Amniotic stem cell (primary cell): ENCODE measurements at regions not wholly inside any gene's neighbourhood (a gene's known extent, or its start where the extent isn't known, plus 50 kb on each side); places are given as distances from the start of the nearest gene placed in this dataset.
"Not testable (repeated sequence)": the region's sequence is repeated elsewhere in the genome, so short reads cannot be mapped to it uniquely, and the experiment has no call there.

Experiments
- DNase-seq: peaks from one replicate; lab custom pipeline; 2025; lab: John Stamatoyannopoulos, UW

DNA sequence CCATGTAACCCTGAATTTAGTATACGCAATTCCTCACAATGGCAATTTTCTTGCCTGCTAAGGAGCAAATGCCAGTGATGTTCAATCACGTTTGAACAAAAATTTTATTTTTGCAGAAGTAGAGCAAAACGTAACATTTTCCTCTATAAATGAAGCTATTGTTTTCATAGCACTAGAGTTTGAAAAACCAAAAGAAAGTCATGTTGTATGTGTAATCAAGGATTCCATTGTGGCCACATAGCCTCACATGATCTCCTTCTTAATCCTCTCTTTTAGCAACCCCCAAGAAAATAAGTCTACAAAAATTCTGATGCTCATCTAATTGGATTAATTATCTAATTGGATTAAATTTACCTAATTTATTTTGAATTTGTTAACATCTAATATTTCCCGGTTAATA is 1217.4 kb upstream of the FLRT2 start:
- DNase-seq = no peak

DNA sequence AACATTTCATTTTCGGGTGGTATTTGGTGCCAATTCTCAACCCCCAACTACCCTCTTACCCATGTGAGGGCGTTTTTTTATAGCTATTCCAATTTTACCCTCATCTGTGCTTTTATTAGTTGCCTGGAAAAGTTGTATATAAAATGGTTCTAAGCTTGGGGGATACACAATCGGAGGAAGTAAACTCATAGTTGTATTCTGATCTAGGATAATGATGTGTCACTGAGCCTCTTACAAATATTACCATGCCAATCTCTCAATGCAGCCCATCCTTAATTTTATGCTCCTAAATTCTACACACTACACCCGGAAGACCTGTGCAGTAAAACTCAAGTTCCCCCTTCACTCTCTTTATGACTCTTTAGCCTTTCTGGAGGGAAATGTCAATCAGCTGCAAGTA is 1206.5 kb upstream of the FLRT2 start:
- no peak for DNase-seq

DNA sequence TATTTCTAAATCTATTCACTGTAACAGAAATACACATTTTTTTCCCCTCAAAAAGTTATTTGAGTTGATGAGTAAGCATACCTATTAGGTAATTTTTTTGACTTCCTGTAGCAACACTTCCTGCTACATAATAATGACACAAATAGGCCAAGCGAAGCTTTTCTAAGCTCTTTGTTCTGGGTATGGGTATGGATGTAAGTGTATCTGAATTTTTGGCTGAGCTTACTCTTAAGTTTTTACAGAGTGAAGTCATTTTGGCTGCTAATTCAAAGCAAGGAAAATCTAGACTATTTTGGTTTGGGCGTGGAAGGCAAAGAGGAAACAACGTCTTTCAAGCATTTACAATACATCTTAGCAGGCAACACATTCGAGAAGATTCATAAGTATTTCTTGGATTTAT is 1206.0 kb upstream of the FLRT2 start:
- DNase-seq = no peak

DNA sequence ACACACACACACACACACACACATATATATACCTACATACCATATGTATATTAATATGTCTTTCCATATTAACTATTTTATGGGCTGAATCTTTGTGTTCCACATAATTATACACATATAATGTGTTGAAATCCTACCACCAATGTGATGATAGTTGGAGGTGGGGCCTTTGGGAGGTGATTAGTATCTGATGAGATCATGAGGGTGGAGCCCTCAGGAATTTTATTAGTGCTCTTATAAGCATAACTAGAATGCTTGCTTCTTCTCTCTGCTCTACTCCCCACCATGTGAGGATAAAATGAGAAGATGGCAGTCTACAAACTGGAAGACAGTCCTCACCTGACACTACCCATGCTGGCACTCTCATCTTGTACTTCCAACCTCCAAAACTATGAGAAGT is 1193.5 kb upstream of the FLRT2 start:
- no peak for DNase-seq

DNA sequence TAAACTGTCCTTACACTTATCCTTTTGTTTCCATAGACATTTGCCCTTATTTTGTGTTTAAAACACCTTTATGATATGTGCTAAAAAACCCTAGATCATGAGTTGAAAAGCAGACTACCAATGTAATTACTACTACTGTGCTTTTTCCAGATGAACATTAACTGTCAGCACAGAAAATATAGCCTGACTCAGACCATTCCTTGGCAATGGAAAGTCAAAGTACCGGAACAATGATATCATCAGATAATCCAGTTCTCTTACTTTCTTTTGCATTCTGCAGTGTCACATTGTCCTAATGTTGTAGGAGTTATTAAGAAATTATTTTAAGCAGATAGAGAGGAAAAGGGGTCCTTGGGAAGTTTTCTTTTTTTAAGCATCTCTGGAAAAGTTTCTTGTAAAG is 1189.0 kb upstream of the FLRT2 start:
- DNase-seq = peak; percentile 13

DNA sequence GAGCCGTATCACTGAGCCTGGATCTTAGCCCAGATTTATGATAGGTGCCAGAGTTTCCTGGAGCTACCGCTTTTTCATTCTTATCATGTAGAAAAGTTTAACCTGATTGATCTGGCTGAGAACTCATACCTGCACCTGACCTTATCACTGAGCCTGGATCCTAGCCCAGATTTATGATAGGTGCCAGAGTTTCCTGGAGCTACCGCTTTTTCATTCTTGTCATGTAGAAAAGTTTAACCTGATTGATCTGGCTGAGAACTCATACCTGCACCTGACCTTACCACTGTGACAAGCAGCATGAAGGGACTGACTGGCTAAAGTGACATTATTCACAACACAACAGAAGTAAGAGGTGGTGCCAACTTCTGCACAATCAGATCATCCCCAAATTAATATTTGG is 1188.1 kb upstream of the FLRT2 start:
- DNase-seq = not testable (repeated sequence)

DNA sequence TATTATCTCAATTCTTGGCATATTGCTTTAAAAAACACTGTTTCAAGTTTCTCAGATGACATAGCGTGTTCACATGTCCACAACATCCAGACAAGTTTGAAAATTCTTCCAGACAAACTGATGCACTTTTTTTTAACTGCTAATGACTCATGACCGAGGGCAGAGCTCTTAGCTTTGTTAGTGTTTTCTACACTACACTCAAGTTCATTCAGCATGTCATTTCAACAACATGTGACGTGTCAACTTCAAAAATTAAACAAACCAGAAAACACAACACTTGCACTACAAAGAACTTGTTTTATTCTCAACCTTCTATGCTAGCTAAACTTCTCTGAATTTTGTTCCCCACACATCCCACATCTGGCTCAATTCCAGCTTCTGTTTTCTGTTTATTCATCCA is 1186.3 kb upstream of the FLRT2 start:
- DNase-seq = no peak

DNA sequence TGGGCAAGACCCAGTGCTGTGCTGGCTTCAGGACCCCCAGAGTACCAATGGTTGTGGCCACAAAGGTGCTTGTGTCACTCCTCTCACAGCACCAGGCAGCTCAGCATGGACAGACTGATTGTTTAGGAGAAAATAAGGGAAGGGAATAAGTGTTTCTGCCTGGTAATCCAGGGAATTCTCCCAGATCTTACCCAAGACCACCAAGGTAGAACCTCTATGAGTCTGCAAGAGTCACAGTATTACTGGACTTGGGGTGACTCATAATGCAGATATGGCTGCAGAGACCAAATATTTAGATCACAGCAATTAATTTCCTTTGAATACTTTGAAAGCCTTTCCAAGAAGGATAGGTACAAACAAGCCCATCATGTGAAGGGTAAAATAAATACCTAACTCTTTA is 1178.3 kb upstream of the FLRT2 start:
- no peak for DNase-seq

DNA sequence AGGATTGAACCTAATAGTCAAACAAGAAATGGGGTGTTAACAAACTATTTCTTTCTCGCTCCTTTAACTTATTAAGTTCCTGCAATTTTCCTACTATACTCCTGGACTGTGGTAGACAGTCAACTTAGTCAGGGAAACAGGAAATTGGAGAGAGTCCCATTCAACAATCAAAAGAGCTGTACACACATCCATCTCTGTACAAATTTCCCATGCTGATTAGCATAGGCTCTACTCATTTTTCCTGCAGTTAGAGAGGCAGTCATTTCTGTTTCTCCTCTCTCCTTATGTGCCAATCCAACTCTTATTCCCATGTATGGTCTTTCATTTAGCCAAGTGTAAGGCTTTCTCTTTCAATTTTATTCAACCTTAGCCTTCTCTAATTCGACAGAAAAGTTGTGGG is 1168.5 kb upstream of the FLRT2 start:
- no peak for DNase-seq

DNA sequence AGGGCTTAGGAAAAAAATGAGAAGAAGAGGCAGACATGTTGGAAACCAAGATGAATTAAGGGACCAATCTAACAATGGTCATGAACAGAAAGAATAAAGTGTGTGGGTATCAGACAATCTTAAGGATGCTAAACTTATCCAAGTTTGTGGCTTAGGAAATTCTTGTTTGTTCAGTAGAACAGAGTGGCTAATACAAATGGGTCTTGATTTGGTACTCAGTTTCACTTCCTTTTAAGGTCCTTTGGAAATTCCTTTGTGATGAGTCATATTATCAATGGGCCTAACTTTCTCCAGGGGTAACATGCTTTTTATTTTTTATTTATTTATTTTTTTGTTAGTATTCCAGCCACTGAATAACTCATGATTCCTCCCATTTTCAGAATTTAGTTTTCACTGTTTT is 1154.7 kb upstream of the FLRT2 start:
- no peak for DNase-seq

DNA sequence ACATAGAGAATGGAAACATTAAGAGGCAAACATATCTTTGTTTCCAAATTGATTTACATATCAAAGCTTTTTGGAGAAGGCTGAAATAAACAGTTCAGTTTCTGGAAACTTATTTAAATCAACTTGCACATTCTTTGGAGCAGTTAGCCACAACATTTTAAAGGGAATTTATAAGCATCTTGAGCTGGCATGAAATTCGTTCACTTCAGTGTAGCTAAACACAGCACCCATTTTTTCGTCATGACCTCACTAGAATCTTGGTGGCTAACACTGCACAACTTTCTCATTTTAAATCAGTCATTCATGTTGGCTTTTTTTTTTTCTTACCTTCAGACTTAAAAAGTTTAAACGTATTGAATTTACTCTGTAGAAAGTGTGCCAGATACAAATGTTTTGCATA is 1139.9 kb upstream of the FLRT2 start:
- no peak for DNase-seq

DNA sequence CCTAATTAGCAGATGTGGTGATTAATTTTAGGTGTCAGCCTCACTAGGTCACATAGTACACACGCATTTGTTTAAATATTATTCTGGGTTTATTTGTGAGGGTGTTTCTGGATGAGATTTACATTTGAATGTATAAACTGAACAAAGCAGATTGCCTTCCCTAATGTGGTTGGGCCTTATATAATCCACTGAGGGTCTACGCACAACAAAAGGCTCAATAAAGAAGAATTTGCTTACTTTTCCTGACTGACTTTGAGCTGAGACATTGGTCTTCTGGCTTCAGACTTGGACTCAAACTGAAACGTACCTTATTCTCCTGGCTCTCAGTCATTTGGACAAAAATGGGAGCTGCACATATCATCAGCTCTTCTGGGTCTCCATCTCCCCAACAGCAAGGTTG is 1132.3 kb upstream of the FLRT2 start:
- no peak for DNase-seq

DNA sequence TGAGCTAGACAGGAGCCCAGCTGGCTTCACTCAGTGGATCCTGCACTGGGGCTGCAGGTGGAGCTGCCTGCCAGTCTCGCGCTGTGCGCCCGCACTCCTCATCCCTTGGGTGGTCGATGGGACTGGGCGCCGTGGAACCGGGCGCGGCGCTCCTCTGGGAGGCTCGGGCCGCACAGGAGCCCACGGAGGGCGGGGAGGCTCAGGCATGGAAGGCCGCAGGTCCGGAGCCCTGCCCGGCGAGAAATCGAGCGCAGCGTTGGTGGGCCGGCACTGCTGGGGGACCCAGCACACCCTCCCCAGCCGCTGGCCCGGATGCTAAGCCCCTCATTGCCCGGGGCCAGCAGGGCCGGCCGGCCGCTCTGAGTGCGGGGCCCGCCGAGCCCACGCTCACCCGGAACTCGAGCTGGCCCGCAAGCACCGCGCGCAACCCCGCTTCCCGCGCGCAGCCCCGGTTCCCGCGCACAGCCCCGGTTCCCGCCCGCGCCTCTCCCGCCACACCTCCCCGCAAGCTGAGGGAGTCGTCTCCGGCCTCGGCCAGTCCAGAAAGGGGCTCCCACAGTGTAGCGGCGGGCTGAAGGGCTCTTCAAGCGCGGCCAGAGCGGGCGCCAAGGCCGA is 1130.5 kb upstream of the FLRT2 start:
- DNase-seq = no peak

DNA sequence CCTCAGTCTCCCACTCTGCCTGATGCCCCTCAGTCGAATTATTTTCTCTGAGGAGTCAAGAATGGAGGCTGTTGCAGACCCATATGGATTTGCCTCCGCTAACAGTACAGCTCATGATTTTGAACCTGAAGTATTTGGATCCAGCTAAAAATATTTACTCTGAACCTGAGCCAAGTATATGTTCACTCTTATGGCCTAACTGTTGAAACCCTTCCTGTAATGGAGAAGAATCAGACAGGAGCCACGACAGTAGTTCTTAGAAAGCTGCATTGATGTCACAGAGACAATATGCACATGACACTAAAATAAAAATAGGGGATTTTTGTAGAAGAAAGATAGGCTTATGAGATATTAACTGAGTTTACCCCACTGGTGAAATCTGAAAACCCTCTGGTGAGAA is 1128.3 kb upstream of the FLRT2 start:
- DNase-seq = no peak

DNA sequence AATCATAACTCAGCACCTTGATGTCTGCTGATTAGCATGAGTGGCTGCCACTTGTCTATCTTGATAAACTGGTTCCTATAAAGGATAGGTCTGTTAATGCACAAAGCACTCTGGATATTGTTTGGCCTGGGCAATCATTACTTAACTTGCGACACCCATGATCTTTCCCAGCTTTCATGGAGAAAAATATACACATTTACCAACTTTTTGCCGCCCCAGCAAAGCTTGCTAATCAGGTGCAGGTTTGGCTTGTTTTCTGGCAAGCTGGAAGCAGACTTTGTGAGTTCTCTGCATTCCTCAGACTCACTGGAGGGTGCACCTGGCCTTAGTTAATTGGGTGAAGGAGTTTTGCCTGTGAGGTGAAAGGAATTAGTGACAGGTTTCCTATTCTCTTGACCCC is 1126.4 kb upstream of the FLRT2 start:
- no peak for DNase-seq

DNA sequence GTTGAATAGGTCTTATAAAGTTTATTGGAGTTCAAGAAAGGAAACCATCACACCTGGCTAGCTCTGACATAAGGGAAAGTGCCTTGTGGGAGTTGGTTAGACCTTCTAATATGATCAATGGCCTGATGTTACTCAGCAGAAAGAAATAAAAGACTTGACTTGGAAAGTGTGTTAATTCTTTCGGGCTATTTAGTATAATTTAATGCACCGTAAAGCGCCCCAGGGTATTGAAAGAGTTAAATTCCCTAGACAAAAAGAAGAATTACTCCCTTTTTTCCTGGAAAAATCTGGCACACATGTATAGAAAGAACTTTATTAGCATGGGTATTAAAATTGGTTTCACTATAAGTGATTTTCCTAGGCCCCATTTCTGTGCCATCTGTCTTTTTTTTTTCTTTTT is 1125.7 kb upstream of the FLRT2 start:
- no peak for DNase-seq

DNA sequence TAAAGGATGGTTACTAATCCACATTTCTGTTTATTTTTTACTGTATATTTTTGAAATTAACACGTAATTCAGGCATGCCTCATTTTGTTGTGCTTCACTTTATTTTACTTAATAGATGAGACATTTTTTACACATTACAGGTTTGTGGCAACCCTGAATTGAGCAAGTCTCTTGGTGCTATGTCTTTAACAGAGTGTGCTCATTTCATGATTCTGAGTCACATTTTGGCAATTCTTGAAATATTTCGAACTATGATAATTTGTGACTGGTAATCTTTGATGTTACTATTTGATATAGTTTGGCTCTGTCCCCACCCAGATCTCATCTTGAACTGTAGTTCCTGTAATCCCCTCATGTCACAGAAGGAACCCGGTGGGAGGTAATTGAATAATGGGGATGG is 1120.5 kb upstream of the FLRT2 start:
- no peak for DNase-seq

DNA sequence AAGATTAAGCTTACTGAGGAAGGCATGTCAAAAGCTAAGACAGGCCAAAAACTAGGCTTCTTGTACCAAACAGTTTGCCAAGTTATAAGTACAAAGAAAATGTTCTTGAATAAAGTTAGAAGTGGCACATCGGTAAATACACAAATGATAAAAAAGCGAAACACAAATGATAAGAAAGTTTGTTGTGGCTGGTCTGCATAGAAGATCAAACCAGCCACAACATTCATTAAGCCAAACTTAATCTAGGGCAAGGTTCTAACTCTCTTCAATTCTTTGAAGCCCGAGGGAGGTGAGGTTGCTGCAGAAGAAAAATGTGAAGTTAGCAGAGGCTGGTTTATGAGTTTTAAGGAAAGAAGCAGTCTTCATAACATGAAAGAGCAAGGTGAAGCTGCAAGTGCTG is 1119.6 kb upstream of the FLRT2 start:
- DNase-seq = no peak

DNA sequence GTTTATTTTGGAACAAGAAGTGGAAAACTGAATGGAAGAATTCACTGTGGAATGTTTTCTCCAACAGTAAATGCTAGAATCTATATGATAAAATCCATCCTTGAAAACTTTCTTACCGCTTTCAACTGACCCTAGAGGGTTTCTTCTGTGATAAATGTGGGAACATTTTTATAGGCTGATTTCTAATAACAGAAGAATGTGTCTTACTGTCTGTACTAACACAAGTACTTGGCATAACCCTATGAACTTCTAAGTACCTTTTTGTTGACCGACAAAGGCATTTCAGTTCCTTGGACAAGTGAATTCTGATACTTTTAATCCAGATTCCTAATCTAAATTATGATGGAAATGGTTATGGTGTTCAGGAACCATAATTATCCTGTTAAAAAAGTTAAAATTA is 1109.7 kb upstream of the FLRT2 start:
- DNase-seq = no peak

DNA sequence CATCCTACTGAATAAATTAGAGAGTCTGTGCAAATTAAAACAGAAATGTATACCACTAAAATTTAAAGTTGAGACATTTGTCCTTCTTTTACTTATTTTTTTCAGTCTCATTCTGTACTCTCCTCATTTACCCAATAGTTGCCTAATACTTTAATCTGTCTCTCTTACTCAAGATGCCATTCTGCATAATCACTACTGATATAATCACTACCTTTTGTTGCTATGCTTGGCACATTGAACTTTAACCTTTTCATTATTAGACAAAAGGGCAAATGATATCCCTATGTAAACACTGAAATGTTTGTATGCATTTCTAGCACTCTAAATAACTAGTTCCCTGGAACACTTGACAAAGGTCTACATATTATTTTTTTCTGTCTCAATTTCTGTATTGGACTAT is 1108.3 kb upstream of the FLRT2 start:
- no peak for DNase-seq

DNA sequence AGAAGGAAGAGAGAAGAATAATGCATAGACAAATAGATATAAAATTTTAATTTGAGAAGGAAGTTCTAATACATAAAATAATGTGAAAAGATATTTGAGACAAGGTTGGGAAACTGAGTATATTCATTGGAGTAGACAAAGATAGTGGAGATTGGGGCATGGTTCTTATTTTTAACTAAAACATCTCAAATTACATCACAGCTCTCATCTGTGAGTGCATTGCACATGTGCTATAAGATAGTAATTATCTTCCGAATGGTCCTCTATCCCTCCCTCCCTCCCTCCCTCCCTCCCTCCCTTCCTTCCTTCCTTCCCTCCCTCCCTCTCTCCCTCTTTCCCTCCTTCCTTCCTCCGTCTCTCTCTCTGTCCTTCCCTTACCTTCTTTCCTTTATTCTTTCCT is 1104.0 kb upstream of the FLRT2 start:
- no peak for DNase-seq

DNA sequence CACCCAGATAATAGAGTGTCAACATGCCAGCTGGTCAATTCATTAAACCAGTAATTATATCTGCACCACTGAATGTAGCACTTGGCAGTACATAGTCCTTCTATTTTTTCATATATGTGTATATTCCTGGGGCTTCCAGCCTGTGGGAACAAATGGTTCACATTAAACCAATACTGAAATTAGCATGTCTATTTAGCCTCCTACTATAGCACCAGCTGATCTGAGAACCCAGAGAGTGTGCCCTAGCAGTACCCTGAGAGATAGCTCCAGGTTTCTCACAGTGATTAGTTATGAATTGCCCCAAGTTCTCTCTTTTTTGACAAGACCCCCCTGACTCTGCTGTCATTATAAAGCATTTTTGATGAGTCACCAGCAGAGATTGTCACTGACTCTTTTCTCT is 1097.3 kb upstream of the FLRT2 start:
- no peak for DNase-seq

DNA sequence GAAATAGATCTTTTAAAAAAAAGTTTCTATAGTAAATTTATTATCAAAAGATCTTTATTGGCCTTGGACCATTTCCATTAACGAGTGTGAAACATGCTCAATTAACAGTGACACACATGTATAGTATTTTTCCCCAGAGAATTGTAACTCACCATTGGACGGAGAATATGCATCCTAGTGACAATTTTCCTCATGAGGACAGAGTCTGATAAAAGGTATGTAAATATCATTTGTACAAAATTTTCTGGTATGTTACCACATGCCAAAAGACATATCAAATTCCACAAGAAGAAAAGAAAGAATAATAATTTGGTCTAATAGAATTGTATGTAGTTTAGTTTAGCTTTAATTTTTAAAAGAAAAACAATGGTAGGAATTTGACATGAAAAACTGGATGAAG is 1096.0 kb upstream of the FLRT2 start:
- DNase-seq = no peak

DNA sequence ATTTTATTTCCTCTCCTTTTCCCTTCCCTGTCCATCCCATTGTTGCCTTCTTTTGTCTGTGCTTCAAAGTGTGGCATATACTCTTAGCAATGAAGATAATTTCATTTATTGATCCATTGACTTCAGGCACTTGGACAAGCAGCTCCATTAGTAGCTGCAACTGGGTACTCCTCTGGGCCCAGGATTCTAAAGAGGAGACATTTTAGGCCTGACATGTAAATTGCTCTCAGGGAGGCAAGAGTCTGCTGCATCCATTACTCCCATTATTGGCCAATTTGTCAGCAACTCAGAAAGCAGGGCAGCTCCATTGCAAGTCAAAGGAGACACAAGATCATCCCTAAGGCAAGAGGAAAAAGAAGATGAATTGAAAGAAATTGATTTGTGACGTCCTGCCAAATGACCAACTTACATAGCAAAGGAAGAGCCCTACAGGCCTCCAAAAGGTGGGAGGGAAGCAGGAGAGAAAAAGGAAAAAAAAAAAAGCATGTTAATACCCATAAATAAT is 1094.1 kb upstream of the FLRT2 start:
- no peak for DNase-seq

DNA sequence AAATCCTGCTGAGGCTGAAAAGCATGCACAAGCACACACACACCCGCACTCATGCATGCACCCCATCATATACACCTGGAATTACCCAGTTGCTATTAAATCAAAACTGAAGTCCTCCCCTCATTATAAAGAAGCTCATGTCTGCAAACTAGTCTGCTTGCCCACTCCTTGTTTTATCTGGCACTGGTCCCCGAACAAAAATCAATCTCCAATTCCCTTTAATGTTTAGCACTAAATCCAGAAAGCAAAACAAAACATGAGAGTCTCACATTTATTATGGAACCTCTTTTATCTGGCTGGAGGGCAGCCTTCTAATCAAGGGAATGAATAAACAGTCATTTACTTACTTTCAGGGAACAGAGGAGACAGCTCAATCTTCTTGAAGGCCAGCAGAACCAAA is 1093.4 kb upstream of the FLRT2 start:
- no peak for DNase-seq
